SU-DHL-6 (cell line): ENCODE measurements at regions not wholly inside any gene's neighbourhood (a gene's known extent, or its start where the extent isn't known, plus 50 kb on each side); places are given as distances from the start of the nearest gene placed in this dataset.
A peak's percentile ranks its signal among the peaks of the same experiment; 100 is the strongest.

Experiments used
- H2AFZ ChIP-seq: fragments of 200-600 bp; sonication (generic); 2 replicates; pipeline ENCODE4 v1.6.1; 2014; ENCODE audit warnings: low read depth, mild to moderate bottlenecking, moderate library complexity, mixed read lengths, antibody characterized with exemption, low read length; ENCODE audit not compliant: severe bottlenecking
- H3F3A ChIP-seq: fragments of 200-600 bp; shearing (Covaris generic); 2 replicates; pipeline ENCODE4 v1.6.0; 2016; ENCODE audit warnings: antibody characterized with exemption, mild to moderate bottlenecking; ENCODE audit not compliant: insufficient read depth
- H3K27ac ChIP-seq: fragments of 200-600 bp; sonication (generic); 2 replicates; pipeline ENCODE4 v1.5.1; 2016; ENCODE audit warnings: low read depth, mild to moderate bottlenecking, low read length, moderate library complexity, mixed read lengths
- H3K27me3 ChIP-seq: fragments of 200-600 bp; sonication (generic), shearing (Covaris generic); 2 replicates; pipeline ENCODE4 v1.6.0; 2014; ENCODE audit warnings: mild to moderate bottlenecking, low read length
- H3K36me3 ChIP-seq: fragments of 200-600 bp; sonication (generic); 2 replicates; pipeline ENCODE4 v1.6.1; 2014; ENCODE audit warnings: mild to moderate bottlenecking, low read length, mixed read lengths
- H3K4me2 ChIP-seq: fragments of 300-600, 200-600 bp; shearing (Covaris generic), sonication (generic); 2 replicates; pipeline ENCODE4 v1.6.0; 2014; ENCODE audit warnings: low read length, low read depth, mild to moderate bottlenecking; ENCODE audit not compliant: poor library complexity, severe bottlenecking
- H3K4me3 ChIP-seq: fragments of 200-600 bp; sonication (generic); 2 replicates; pipeline ENCODE4 v1.5.1; 2014; ENCODE audit warnings: antibody characterized with exemption, low read length, mild to moderate bottlenecking, mixed read lengths; ENCODE audit not compliant: insufficient read depth, poor library complexity, severe bottlenecking
- H3K79me2 ChIP-seq: fragments of 200-600 bp; sonication (generic); 2 replicates; pipeline ENCODE4 v1.6.1; 2014; ENCODE audit warnings: mild to moderate bottlenecking, low read length, moderate library complexity; ENCODE audit not compliant: insufficient read depth
- H3K9ac ChIP-seq: fragments of 200-600 bp; sonication (generic); 2 replicates; pipeline ENCODE4 v1.7.0; 2014; ENCODE audit warnings: mild to moderate bottlenecking, low read length
- H3K9me2 ChIP-seq: fragments of 200-600 bp; sonication (generic); replicated peaks from 2 replicates; pipeline ENCODE4 v1.6.1; 2014; ENCODE audit warnings: low read length; ENCODE audit not compliant: insufficient read depth
- H3K9me3 ChIP-seq: fragments of 200-600 bp; sonication (generic); 2 replicates; pipeline ENCODE4 v1.6.1; 2014; ENCODE audit warnings: low read length, mixed read lengths; ENCODE audit not compliant: insufficient read depth
- H4K20me1 ChIP-seq: fragments of 200-600 bp; sonication (generic); 2 replicates; pipeline ENCODE4 v1.6.1; 2014; ENCODE audit warnings: low read depth, mild to moderate bottlenecking, antibody characterized with exemption, low read length, moderate library complexity, mixed read lengths
- CTCF ChIP-seq: fragments of 200-600 bp; sonication (generic); IDR thresholded peaks from one replicate; pipeline ENCODE4 v1.5.1; 2017; ENCODE audit warnings: antibody characterized with exemption, mild to moderate bottlenecking, low read length, moderate library complexity; ENCODE audit not compliant: insufficient read depth, poor library complexity, severe bottlenecking
- EZH2phosphoT487 ChIP-seq: fragments of 200-600 bp; sonication (generic), shearing (Covaris generic); conservative IDR thresholded peaks from 2 replicates; pipeline ENCODE4 v1.6.1; 2018; ENCODE audit warnings: mild to moderate bottlenecking, antibody characterized with exemption, low read length, moderate library complexity, mixed read lengths

- peaks cover 3% of the 10 kb centered on the region; the same call in 1 of the 2 replicates for H3F3A ChIP-seq
- H3K36me3 ChIP-seq: no peaks in the 10 kb centered on the region
- no peaks in the 10 kb centered on the region for H3K27me3 ChIP-seq
- TF ChIP-seq EZH2phosphoT487: no peak
- TF ChIP-seq CTCF: peak; percentile 63
- H3K4me3 ChIP-seq: no peak overlapping the region
- H3K9ac ChIP-seq: no peak overlapping the region
- H3K9me3 ChIP-seq: no peaks in the 10 kb centered on the region
- H3K27ac ChIP-seq: no peak overlapping the region
- no peak overlapping the region for H2AFZ ChIP-seq
- no peak overlapping the region for H3K4me2 ChIP-seq
- no peaks in the 10 kb centered on the region for H3K79me2 ChIP-seq
- no peaks in the 10 kb centered on the region for H3K9me2 ChIP-seq
- no peaks in the 10 kb centered on the region for H4K20me1 ChIP-seq
These were observed 54.9 kb upstream of the ANK3 start for GRCh38 chr10:60444494-60445064.

- Histone ChIP-seq H4K20me1 (no peaks in the 10 kb centered on the region), H3K79me2 (no peaks in the 10 kb centered on the region)
These were observed 53.7 kb upstream of the ANK3 start for GRCh38 chr10:60443346-60443745.

GRCh38 chr10:60441515-60441914 is 51.8 kb upstream of the ANK3 start:
- Histone ChIP-seq H3K4me3 (no peak overlapping the region), H3K9ac (no peak overlapping the region), H3K27ac (no peak overlapping the region), H3K9me2 (no peaks in the 10 kb centered on the region), H3K4me2 (no peak overlapping the region), H3K27me3 (no peaks in the 10 kb centered on the region), H3F3A (peaks cover 3% of the 10 kb centered on the region; the same call in 1 of the 2 replicates), H2AFZ (no peak overlapping the region), H4K20me1 (no peaks in the 10 kb centered on the region), H3K79me2 (no peaks in the 10 kb centered on the region), H3K36me3 (no peaks in the 10 kb centered on the region), H3K9me3 (no peaks in the 10 kb centered on the region)
- TF ChIP-seq EZH2phosphoT487 (no peak), CTCF (peak; percentile 44)

More at GRCh38 chr10:60443346-60443745, 53.7 kb upstream of the ANK3 start:
- no peaks in the 10 kb centered on the region for H3K9me2 ChIP-seq
- no peak overlapping the region for H3K4me3 ChIP-seq
- no peaks in the 10 kb centered on the region for H3K36me3 ChIP-seq
- H3K27me3 ChIP-seq: no peaks in the 10 kb centered on the region
- no peak overlapping the region for H3K9ac ChIP-seq
- H3K4me2 ChIP-seq: no peak overlapping the region
- no peak overlapping the region for H2AFZ ChIP-seq
- H3K27ac ChIP-seq: no peak overlapping the region
- TF ChIP-seq EZH2phosphoT487: no peak
- no peak for TF ChIP-seq CTCF
- peaks cover 3% of the 10 kb centered on the region; the same call in 1 of the 2 replicates for H3F3A ChIP-seq
- H3K9me3 ChIP-seq: no peaks in the 10 kb centered on the region
